ENCODE measurements at regions not wholly inside any gene's neighbourhood (a gene's known extent, or its start where the extent isn't known, plus 50 kb on each side); places are given as distances from the start of the nearest gene placed in this dataset.

DNA sequence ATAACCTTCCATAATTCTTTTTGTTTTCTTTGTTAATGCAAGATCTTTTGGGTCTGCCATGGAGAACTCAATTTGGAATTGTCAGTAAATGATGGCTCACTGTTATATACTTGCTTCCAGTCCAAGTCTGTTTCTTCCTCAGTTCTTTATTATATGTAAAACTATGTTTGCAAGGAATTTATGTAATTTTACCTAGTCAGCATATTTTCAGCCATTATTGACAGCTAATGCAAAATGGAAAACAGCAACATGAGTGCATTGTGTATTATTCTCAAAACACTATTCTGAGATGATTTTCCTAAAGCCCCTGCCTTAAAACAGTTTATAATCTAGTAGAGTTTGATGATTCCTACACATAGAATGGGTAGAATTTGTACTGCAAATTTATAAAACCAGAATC, 167.5 kb downstream of the TANC2 start:
- DNase-seq (ENCODE audit: extremely low spot score, unreplicated experiment): no peak
- TF ChIP-seq CTCF (conservative IDR thresholded peaks at IDR 0.05): no peak
- H3K4me1 Mint-ChIP-seq (ENCODE audit: unreplicated experiment): peaks cover 26% of the 10 kb centered on the region
- H3K36me3 Mint-ChIP-seq: no peaks in the 10 kb centered on the region
- H3K9me3 Mint-ChIP-seq: no peaks in the 10 kb centered on the region
- H3K27ac Mint-ChIP-seq: no peak overlapping the region
- no peak overlapping the region for H3K4me3 Mint-ChIP-seq
- H3K27me3 Mint-ChIP-seq: no peaks in the 10 kb centered on the region

DNA sequence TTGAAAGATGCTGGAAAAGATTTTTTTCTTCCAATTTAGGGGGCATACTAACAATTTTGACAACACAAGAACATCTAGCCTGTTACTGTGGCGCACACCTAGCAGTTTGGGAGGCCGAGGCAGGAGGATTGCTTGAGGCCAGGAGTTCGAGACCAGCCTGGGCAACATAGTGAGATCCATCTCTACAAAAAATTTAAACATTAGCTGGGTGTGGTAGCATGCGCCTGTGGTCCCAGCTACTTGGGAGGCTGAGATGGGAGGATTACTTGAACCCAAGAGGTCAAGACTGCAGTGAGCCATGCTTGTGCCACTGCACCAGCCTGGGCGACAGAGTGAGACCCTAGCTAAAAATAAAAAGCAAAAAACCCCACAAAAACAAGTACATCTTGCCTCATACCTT, 168.8 kb downstream of the TANC2 start:
- Mint-ChIP-seq H3K36me3 (no peaks in the 10 kb centered on the region), H3K27ac (no peak overlapping the region), H3K4me1 (ENCODE audit: unreplicated experiment) (peaks cover 29% of the 10 kb centered on the region), H3K9me3 (no peaks in the 10 kb centered on the region), H3K27me3 (no peaks in the 10 kb centered on the region), H3K4me3 (no peak overlapping the region)
- TF ChIP-seq CTCF (conservative IDR thresholded peaks at IDR 0.05): no peak
- no peak for DNase-seq (ENCODE audit: extremely low spot score, unreplicated experiment)

DNA sequence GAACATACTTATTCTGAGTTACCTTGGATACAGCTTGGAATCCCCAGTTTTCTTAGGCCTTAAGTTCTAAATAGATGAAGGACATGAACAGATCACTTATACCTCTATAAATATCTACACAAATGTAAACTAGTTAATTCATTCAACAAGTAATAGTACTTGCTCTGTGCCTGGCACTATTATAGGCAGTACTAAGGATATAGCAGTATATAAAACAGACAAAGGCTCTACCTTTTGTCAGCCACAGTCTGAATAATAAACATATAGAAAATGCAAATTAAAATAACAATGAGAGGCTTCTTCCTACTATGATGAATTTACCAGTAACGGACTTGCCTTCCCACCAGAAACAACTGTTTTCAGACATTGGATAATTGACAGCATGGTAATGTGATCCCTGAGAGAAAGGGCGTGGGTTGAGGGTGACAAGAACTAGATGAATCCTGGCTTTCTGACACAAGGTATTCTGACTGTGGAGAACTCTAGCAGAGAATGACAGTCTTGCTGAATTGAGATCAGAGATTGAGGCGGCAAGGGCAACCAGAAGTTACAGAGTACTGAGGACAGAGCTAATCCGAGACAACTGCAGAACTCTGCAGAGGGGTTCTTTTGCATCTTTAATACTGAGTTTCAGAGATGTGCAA, 170.5 kb downstream of the TANC2 start:
- Mint-ChIP-seq H3K9me3 (no peaks in the 10 kb centered on the region), H3K4me3 (no peak overlapping the region), H3K27me3 (no peaks in the 10 kb centered on the region), H3K27ac (no peak overlapping the region), H3K36me3 (no peaks in the 10 kb centered on the region), H3K4me1 (ENCODE audit: unreplicated experiment) (peaks cover 34% of the 10 kb centered on the region)
- no peak for DNase-seq (ENCODE audit: extremely low spot score, unreplicated experiment)
- no peak for TF ChIP-seq CTCF (conservative IDR thresholded peaks at IDR 0.05)

DNA sequence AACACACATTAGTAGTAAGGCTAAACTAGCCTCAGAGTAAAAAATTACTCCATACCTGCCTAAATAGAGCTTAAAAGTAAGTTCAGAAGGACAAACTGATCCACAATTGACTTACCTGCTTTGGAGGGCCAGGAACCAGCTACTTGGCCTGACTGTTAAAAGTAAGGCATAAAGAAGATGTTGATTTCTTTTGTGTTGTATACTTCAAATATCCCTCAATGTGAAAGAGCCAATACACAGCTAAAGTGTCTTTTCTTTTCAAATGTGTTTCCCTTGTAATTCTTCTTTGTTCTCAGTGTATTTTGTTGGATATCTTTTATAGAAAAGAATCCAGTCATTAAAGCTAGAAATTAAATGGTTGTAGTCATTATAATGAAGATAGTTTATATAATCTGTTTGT, 171.1 kb downstream of the TANC2 start:
- Mint-ChIP-seq H3K9me3 (no peaks in the 10 kb centered on the region), H3K4me1 (ENCODE audit: unreplicated experiment) (peaks cover 30% of the 10 kb centered on the region), H3K4me3 (no peak overlapping the region), H3K36me3 (no peaks in the 10 kb centered on the region), H3K27ac (no peak overlapping the region), H3K27me3 (no peaks in the 10 kb centered on the region)
- no peak for DNase-seq (ENCODE audit: extremely low spot score, unreplicated experiment)
- TF ChIP-seq CTCF (conservative IDR thresholded peaks at IDR 0.05): no peak

DNA sequence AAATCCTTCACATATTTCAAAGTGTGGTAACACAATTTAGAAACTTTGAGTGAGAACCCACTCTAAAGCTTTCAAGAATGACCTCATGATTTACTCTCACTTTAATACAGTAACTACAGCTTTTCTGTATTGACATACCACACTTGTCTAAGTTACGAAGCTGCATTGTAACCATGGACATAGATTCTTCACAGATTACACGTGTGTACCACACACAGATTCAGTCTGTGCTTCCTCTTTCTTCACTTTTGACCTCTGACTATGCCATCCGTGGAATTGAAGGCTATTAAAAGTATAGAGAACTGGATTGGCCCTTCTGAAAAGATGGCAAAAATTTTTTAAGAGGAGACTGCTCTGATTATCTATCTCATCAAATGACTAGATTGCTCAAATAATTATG, 172.7 kb downstream of the TANC2 start:
- Mint-ChIP-seq H3K4me1 (ENCODE audit: unreplicated experiment) (peaks cover 24% of the 10 kb centered on the region), H3K27ac (no peak overlapping the region), H3K36me3 (no peaks in the 10 kb centered on the region), H3K9me3 (no peaks in the 10 kb centered on the region), H3K4me3 (no peak overlapping the region), H3K27me3 (no peaks in the 10 kb centered on the region)
- DNase-seq (ENCODE audit: extremely low spot score, unreplicated experiment): no peak
- no peak for TF ChIP-seq CTCF (conservative IDR thresholded peaks at IDR 0.05)

GRCh38 chr17:63139356-63139755, 173.3 kb downstream of the TANC2 start:
- H3K27ac Mint-ChIP-seq: no peak overlapping the region
- no peak overlapping the region for H3K4me3 Mint-ChIP-seq
- no peak for TF ChIP-seq CTCF (conservative IDR thresholded peaks at IDR 0.05)
- DNase-seq (ENCODE audit: extremely low spot score, unreplicated experiment): no peak
- peaks cover 24% of the 10 kb centered on the region for H3K4me1 Mint-ChIP-seq (ENCODE audit: unreplicated experiment)
- H3K36me3 Mint-ChIP-seq: no peaks in the 10 kb centered on the region
- H3K27me3 Mint-ChIP-seq: no peaks in the 10 kb centered on the region
- no peaks in the 10 kb centered on the region for H3K9me3 Mint-ChIP-seq

Measured in type B pancreatic cell (in vitro differentiated cells).